BJ (cell line): ENCODE measurements at regions not wholly inside any gene's neighbourhood (a gene's known extent, or its start where the extent isn't known, plus 50 kb on each side); places are given as distances from the start of the nearest gene placed in this dataset.

ENCODE experiments used
- CTCF ChIA-PET: fragments of 350-600 bp; formaldehyde crosslinking; extraction: SDS; loops from one replicate; lab custom pipeline; 2021; ENCODE audit warnings: antibody characterized with exemption, inconsistent platforms; lab: Yijun Ruan, JAX
- POLR2A ChIA-PET: fragments of 300-600 bp; sonication (Branson Sonifier 250); formaldehyde crosslinking; extraction: SDS; loops from one replicate; lab custom pipeline; 2021; ENCODE audit warnings: antibody characterized with exemption; lab: Charles Lee
- DNase-seq: peaks from one replicate; pipeline ENCODE4 v3.0.0-alpha.2; 2011; ENCODE audit warnings: low read depth
- H3K27me3 ChIP-seq: 2 replicates; pipeline ENCODE4 v1.6.0; 2011; ENCODE audit warnings: low read length; ENCODE audit not compliant: control insufficient read depth, insufficient read depth
- H3K36me3 ChIP-seq: 2 replicates; pipeline ENCODE4 v1.5.1; 2011; ENCODE audit warnings: low read length; ENCODE audit not compliant: control insufficient read depth, insufficient read depth
- H3K4me3 ChIP-seq: 2 replicates; pipeline ENCODE4 v1.5.1; 2011; ENCODE audit warnings: low read depth, mild to moderate bottlenecking, control low read depth, low read length
- TF ChIP-seq, protein P1 (sequence below): IDR thresholded peaks from 2 replicates; pipeline ENCODE4 v1.5.1; 2011; ENCODE audit warnings: low read depth, mild to moderate bottlenecking, control low read depth, inconsistent platforms, low read length, moderate library complexity; ENCODE audit not compliant: insufficient read depth

DNA sequence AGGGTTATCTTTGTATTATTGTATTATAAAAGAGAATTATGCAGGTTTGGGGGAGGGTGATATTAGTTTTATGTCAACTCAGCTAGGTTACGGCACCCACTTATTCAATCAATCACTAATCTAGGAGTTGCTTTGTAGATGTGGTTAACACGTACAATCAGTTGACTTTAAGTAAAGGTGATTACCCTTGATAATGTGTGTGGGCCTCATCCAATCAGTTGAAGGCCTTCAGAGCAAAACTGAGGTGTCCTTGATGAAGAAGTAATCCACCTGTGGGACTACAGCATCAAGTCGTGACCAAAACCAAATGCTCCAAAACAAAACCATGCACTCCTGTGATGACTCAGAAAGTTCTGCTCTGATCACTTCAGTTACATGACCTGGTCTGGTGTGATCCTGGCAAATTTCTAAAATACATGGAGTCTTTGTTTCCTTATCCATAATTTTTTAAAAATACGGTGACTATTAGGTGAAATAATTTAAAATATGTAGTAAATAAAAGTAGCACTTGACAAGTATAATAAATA lies 114.1 kb downstream of the IYD start:
- Histone ChIP-seq H3K4me3 (no peak overlapping the region), H3K36me3 (no peaks in the 10 kb centered on the region), H3K27me3 (no peaks in the 10 kb centered on the region)
- ChIA-PET CTCF (no interaction called here), POLR2A (no interaction called here)
- TF ChIP-seq, protein P1, sequence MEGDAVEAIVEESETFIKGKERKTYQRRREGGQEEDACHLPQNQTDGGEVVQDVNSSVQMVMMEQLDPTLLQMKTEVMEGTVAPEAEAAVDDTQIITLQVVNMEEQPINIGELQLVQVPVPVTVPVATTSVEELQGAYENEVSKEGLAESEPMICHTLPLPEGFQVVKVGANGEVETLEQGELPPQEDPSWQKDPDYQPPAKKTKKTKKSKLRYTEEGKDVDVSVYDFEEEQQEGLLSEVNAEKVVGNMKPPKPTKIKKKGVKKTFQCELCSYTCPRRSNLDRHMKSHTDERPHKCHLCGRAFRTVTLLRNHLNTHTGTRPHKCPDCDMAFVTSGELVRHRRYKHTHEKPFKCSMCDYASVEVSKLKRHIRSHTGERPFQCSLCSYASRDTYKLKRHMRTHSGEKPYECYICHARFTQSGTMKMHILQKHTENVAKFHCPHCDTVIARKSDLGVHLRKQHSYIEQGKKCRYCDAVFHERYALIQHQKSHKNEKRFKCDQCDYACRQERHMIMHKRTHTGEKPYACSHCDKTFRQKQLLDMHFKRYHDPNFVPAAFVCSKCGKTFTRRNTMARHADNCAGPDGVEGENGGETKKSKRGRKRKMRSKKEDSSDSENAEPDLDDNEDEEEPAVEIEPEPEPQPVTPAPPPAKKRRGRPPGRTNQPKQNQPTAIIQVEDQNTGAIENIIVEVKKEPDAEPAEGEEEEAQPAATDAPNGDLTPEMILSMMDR = no peak
- no peak for DNase-seq

DNA sequence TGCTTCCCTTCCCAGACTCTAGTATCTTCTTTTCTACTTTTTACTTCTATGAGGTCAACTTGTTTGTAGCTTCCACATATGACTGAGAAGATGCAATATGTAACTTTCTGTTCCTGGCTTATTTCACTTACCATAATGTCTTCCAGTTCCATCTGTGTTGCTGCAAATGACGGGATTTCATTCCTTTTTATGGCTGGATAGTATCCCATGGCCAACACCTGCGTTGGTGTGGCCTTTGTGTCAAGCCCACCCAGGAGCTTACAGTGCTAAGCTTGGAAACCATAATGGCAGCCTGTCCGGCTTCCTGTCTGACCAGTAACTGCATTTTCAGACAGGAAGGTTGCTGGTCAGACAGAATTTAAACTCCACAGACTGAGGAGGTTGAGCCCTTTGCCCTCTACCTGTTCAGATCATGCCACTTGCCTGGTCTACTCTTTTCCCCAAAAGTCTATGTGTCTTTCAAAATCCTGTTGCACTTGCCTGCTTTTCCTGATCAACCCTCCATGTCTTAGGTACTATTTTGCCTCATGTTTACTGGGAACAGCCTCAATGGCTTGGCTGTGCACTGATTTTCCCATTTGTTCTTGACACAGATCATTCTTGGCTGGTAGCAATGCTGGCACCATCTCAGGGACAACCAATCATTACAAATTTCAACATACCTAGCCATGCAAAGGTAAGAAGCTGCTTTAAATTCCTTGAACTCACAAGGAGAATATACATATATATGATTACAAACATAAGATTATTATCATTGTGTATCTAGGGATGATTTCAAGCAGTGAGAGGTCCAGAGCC lies 114.3 kb upstream of the PLEKHG1 start:
- POLR2A ChIA-PET = no interaction called here
- Histone ChIP-seq H3K36me3 (no peaks in the 10 kb centered on the region), H3K4me3 (no peak overlapping the region), H3K27me3 (no peaks in the 10 kb centered on the region)
- CTCF ChIA-PET = interaction anchor here (0.5 kb wide), 1 partner anchor 115 kb away, joined by 3 read pairs; no protein-coding TSS in a partner anchor
- no peak for DNase-seq
- TF ChIP-seq, protein P1 = no peak

DNA sequence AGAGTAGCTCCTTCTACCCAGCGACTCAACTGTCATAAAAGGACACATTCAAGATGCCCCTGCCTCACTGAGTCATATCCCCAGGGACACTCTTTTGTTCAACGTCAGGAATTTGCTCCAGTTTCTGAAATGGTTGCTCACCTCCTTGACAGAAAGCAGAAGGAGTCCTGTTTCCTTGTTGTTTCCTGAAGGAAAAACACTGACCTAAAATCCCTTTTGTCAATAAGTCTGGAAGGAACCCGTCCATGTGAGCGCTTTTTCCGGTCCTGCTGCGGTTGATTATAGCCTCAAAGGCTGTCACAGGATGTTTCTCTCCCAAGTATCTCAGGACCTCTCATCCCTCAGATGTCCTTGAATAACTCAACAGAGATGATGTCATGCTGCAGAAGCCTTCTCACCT lies 113.6 kb upstream of the PLEKHG1 start:
- TF ChIP-seq, protein P1 = no peak
- H3K4me3 ChIP-seq = no peak overlapping the region
- no peaks in the 10 kb centered on the region for H3K36me3 ChIP-seq
- POLR2A ChIA-PET = no interaction called here
- no peak for DNase-seq
- CTCF ChIA-PET = no interaction called here
- no peaks in the 10 kb centered on the region for H3K27me3 ChIP-seq

DNA sequence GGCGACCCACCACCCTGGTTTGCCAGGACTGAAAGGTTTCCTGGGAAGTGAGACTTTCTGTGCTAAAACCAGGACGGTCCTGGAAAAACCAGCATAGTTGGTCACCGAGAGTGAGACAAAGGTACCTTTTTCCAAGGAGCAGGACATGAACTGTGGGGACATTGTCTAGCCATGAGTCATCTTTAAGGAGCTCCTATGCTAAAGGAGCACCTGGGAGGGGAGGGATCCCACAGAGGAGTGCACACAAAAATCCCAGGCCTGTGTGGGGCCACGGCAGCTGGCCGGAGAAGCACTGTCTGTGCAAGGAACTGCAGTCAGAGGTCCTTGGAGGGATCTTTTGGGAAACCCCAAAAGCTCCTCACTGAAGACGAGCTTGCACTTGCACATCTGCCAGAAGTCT lies 109.1 kb upstream of the PLEKHG1 start:
- ChIA-PET POLR2A (no interaction called here), CTCF (no interaction called here)

DNA sequence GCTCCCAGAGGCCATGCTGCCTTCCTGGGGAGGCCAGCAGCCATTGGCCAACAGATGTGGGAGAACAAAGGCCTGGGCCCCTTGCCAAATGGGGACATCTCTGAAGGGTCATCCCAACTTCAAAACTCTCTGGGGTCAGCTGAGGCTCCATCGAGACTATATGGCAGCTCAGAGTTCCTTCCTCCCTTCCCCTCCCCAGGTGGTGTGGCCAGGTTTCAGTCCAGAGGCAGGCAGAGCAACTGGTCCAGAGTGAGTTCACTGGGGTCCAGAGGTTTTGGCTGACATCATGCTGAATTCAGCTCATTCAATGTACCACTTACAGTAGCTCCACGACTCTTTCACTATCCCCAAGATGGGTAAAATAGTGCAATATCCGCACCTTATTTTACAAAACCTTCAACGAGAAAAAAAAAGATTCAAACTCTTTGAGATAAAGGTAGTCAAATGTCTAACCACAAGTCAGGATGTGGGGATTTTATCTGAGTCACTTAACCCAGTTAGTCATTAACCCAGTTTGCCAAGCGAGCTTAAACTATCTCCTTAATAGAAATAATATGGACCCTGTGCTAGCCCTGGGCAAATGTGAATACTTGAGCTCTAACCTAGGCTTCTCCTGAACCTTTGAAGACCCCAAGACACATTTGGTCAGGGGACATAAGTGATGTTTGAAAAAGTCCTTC lies 108.4 kb upstream of the PLEKHG1 start:
- Histone ChIP-seq H3K4me3 (no peak overlapping the region), H3K27me3 (no peaks in the 10 kb centered on the region), H3K36me3 (no peaks in the 10 kb centered on the region)
- TF ChIP-seq, protein P1 = no peak
- ChIA-PET POLR2A (no interaction called here), CTCF (no interaction called here)
- no peak for DNase-seq

More for the DNA sequence above, 109.1 kb upstream of the PLEKHG1 start:
- TF ChIP-seq, protein P1 = no peak
- Histone ChIP-seq H3K36me3 (no peaks in the 10 kb centered on the region), H3K4me3 (no peak overlapping the region), H3K27me3 (no peaks in the 10 kb centered on the region)
- no peak for DNase-seq
